Ovary (tissue), 3 donors: ENCODE measurements at regions not wholly inside any gene's neighbourhood (a gene's known extent, or its start where the extent isn't known, plus 50 kb on each side); places are given as distances from the start of the nearest gene placed in this dataset.

Experiments used
- EP300 ChIP-seq: sonication (generic); formaldehyde crosslinking; IDR thresholded peaks from one replicate; pipeline ENCODE4 v1.6.1; 2017; ENCODE audit warnings: antibody characterized with exemption
- POLR2A ChIP-seq: fragments of 450-650 bp; IDR thresholded peaks from one replicate; pipeline ENCODE4 v1.6.1; 2017; ENCODE audit warnings: antibody characterized with exemption, mild to moderate bottlenecking, moderate library complexity
- TF ChIP-seq, protein P1 (sequence below), 3 donors: fragments of 450-650 bp in 2 of 3; fragments of 200-600 bp in 1 of 3; IDR thresholded peaks; one replicate each; pipeline versions ENCODE4 v1.5.1 to v1.8.0; 2016 to 2022; ENCODE audit warnings: antibody characterized with exemption in 3 of 3, mild to moderate bottlenecking in 1 of 3
- donor health status: DM: no; HTN: no; CAD: no.

DNA sequence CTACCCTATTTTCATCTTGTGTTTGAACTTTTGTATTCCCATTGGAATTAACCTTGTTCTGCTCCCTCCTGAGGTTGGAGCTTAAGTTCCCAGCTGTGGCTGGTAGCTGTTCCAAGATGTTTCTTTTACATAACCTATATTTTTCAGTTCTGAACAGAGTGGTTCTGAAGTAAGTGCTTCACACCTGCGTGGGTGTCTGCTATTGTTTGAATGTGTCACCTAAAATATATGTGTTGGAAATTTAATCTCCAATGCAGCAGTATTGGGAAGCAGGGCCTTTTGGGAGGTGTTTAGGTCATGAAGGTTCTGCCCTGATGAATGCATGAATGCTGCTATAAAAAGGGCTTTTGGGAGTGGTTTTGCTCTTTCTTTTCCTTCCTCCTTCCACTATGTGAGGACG lies 123.8 kb downstream of the LACC1 start:
- TF ChIP-seq POLR2A (no peak), EP300 (no peak)
- TF ChIP-seq, protein P1, sequence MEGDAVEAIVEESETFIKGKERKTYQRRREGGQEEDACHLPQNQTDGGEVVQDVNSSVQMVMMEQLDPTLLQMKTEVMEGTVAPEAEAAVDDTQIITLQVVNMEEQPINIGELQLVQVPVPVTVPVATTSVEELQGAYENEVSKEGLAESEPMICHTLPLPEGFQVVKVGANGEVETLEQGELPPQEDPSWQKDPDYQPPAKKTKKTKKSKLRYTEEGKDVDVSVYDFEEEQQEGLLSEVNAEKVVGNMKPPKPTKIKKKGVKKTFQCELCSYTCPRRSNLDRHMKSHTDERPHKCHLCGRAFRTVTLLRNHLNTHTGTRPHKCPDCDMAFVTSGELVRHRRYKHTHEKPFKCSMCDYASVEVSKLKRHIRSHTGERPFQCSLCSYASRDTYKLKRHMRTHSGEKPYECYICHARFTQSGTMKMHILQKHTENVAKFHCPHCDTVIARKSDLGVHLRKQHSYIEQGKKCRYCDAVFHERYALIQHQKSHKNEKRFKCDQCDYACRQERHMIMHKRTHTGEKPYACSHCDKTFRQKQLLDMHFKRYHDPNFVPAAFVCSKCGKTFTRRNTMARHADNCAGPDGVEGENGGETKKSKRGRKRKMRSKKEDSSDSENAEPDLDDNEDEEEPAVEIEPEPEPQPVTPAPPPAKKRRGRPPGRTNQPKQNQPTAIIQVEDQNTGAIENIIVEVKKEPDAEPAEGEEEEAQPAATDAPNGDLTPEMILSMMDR (IDR thresholded peaks at IDR 0.05) = no peak
